ENCODE measurements at regions not wholly inside any gene's neighbourhood (a gene's known extent, or its start where the extent isn't known, plus 50 kb on each side); places are given as distances from the start of the nearest gene placed in this dataset.

GRCh38 chr2:82896117-82896516 is 1563.0 kb downstream of the SUCLG1 start:
- H3K4me3 ChIP-seq (ENCODE audit: low read depth, low read length): no peak overlapping the region
- DNase-seq (ENCODE audit: low read depth): no peak
- no peak for TF ChIP-seq CTCF (IDR thresholded peaks at IDR 0.05; ENCODE audit: insufficient read depth, low read length)

GRCh38 chr2:82893190-82893589 is 1565.9 kb downstream of the SUCLG1 start:
- no peak for DNase-seq (ENCODE audit: low read depth)
- TF ChIP-seq CTCF (IDR thresholded peaks at IDR 0.05; ENCODE audit: insufficient read depth, low read length): no peak
- H3K4me3 ChIP-seq (ENCODE audit: low read depth, low read length): no peak overlapping the region

- no peak for DNase-seq (ENCODE audit: low read depth)
- H3K4me3 ChIP-seq (ENCODE audit: low read depth, low read length): no peak overlapping the region
- TF ChIP-seq CTCF (IDR thresholded peaks at IDR 0.05; ENCODE audit: insufficient read depth, low read length): no peak
Measured at GRCh38 chr2:82879803-82880202, 1579.3 kb downstream of the SUCLG1 start.

GRCh38 chr2:82875858-82876257 is 1583.2 kb downstream of the SUCLG1 start:
- no peak overlapping the region for H3K4me3 ChIP-seq (ENCODE audit: low read depth, low read length)
- TF ChIP-seq CTCF (IDR thresholded peaks at IDR 0.05; ENCODE audit: insufficient read depth, low read length): no peak
- DNase-seq (ENCODE audit: low read depth): no peak

GRCh38 chr2:82857967-82858366 is 1601.1 kb downstream of the SUCLG1 start:
- no peak for DNase-seq (ENCODE audit: low read depth)
- H3K4me3 ChIP-seq (ENCODE audit: low read depth, low read length): no peak overlapping the region
- TF ChIP-seq CTCF (IDR thresholded peaks at IDR 0.05; ENCODE audit: insufficient read depth, low read length): no peak

- no peak for TF ChIP-seq CTCF (IDR thresholded peaks at IDR 0.05; ENCODE audit: insufficient read depth, low read length)
- DNase-seq (ENCODE audit: low read depth): no peak
- no peak overlapping the region for H3K4me3 ChIP-seq (ENCODE audit: low read depth, low read length)
Measured at GRCh38 chr2:82853299-82853698, 1605.8 kb downstream of the SUCLG1 start.

GRCh38 chr2:82852787-82853186 is 1606.3 kb downstream of the SUCLG1 start:
- no peak for TF ChIP-seq CTCF (IDR thresholded peaks at IDR 0.05; ENCODE audit: insufficient read depth, low read length)
- H3K4me3 ChIP-seq (ENCODE audit: low read depth, low read length): no peak overlapping the region
- no peak for DNase-seq (ENCODE audit: low read depth)

All from fibroblast of the aortic adventitia (primary cell).